Endothelial cell of umbilical vein (primary cell): ENCODE measurements at regions not wholly inside any gene's neighbourhood (a gene's known extent, or its start where the extent isn't known, plus 50 kb on each side); places are given as distances from the start of the nearest gene placed in this dataset.

Experiments
- BruUV-seq: library from RNA; stranded (reverse); fragments of 400-500 nt; replicated peaks from 2 replicates; lab custom pipeline; 2021; lab: Mats Ljungman, UMichigan
- CTCF ChIA-PET: fragments of 300-600, 350-600 bp; sonication (Branson Sonifier 250); formaldehyde crosslinking; loops from one replicate; lab custom pipeline; 2021; ENCODE audit warnings: antibody characterized with exemption, inconsistent platforms; lab: Charles Lee
- POLR2A ChIA-PET: fragments of 300-600, 350-600 bp; sonication (Branson Sonifier 250); formaldehyde crosslinking; loops from one replicate; lab custom pipeline; 2021; ENCODE audit warnings: antibody characterized with exemption, inconsistent platforms; lab: Charles Lee
- DNase-seq: peaks from one replicate; pipeline ENCODE4 v3.0.0-alpha.2; 2011; ENCODE audit warnings: low read depth, low spot score
- FAIRE-seq: peaks from 2 replicates; lab custom pipeline; 2011; peaks lifted over from hg19 to GRCh38; lab: Jason Lieb, UNC
- H2AFZ ChIP-seq: 2 replicates; pipeline ENCODE4 v1.6.0; 2012; ENCODE audit warnings: low read depth, low read length, control low read depth, inconsistent platforms
- H3K27ac ChIP-seq: 2 replicates; pipeline ENCODE4 v1.5.1; 2011; ENCODE audit warnings: low read depth, mild to moderate bottlenecking, control low read depth, low read length, moderate library complexity; ENCODE audit not compliant: insufficient read depth
- H3K27me3 ChIP-seq, 2 experiments: 2 replicates each; pipeline versions ENCODE4 v1.6.0 to v1.6.1; 2011; ENCODE audit warnings: low read length in 2 of 2, mixed read lengths in 1 of 2; ENCODE audit not compliant: control insufficient read depth in 2 of 2, insufficient read depth in 2 of 2
- H3K36me3 ChIP-seq, 2 experiments: 2 replicates in 1 of 2; 3 replicates in 1 of 2; pipeline ENCODE4 v1.5.1; 2011; ENCODE audit warnings: low read length in 2 of 2, mild to moderate bottlenecking in 1 of 2, moderate library complexity in 1 of 2; ENCODE audit not compliant: control insufficient read depth in 2 of 2, insufficient read depth in 2 of 2; ENCODE audit errors: extremely low read depth in 1 of 2
- H3K4me1 ChIP-seq: 3 replicates; pipeline ENCODE4 v1.5.1; 2011; ENCODE audit warnings: mild to moderate bottlenecking, low read length; ENCODE audit not compliant: control insufficient read depth, insufficient read depth; ENCODE audit errors: extremely low read depth
- H3K4me2 ChIP-seq: 2 replicates; pipeline ENCODE4 v1.6.1; 2011; ENCODE audit warnings: low read length, control low read depth, mixed read lengths; ENCODE audit not compliant: insufficient read depth
- H3K4me3 ChIP-seq, 3 experiments: fragments of 200-600 bp in 1 of 3; sonication (generic), shearing (Covaris generic) in 1 of 3; replicated peaks in 1 of 3; 2 replicates each; pipeline ENCODE4 v1.5.1; 2011 to 2016; ENCODE audit warnings: control low read depth in 3 of 3, low read length in 3 of 3, mild to moderate bottlenecking in 2 of 3, inconsistent platforms in 1 of 3, low read depth in 1 of 3, moderate library complexity in 1 of 3; ENCODE audit not compliant: insufficient read depth in 1 of 3
- H3K79me2 ChIP-seq: 2 replicates; pipeline ENCODE4 v1.6.0; 2012; ENCODE audit warnings: low read length, inconsistent platforms; ENCODE audit not compliant: control insufficient read depth, insufficient read depth
- H3K9ac ChIP-seq: replicated peaks from 2 replicates; pipeline ENCODE3; 2011; ENCODE audit warnings: low read length, control low read depth; ENCODE audit not compliant: insufficient read depth; ENCODE audit errors: extremely low read depth
- H3K9me1 ChIP-seq: replicated peaks from 3 replicates; pipeline ENCODE4 v1.6.0; 2011; ENCODE audit warnings: mild to moderate bottlenecking, low read length; ENCODE audit not compliant: control insufficient read depth, insufficient read depth; ENCODE audit errors: extremely low read depth
- H3K9me3 ChIP-seq: replicated peaks from 2 replicates; pipeline ENCODE4 v1.5.1; 2012; ENCODE audit warnings: low read length, inconsistent platforms; ENCODE audit not compliant: control insufficient read depth, insufficient read depth
- H4K20me1 ChIP-seq: replicated peaks from 2 replicates; pipeline ENCODE3; 2011; ENCODE audit warnings: mild to moderate bottlenecking, low read length; ENCODE audit not compliant: control insufficient read depth, insufficient read depth; ENCODE audit errors: extremely low read depth
- EZH2 ChIP-seq: IDR thresholded peaks from 2 replicates; pipeline ENCODE4 v1.6.1; 2012; ENCODE audit warnings: borderline replicate concordance, low read depth, mild to moderate bottlenecking, moderate library complexity, low read length, inconsistent platforms; ENCODE audit not compliant: severe bottlenecking
- FOS ChIP-seq: IDR thresholded peaks from 2 replicates; pipeline ENCODE4 v1.6.1; 2011; ENCODE audit warnings: mild to moderate bottlenecking, low read length, moderate library complexity, borderline replicate concordance; ENCODE audit not compliant: insufficient read depth
- GATA2 ChIP-seq: IDR thresholded peaks from 2 replicates; pipeline ENCODE4 v1.7.0; 2011; ENCODE audit warnings: low read depth, mild to moderate bottlenecking, moderate library complexity, mixed read lengths, low read length; ENCODE audit not compliant: insufficient read length, insufficient read depth
- JUN ChIP-seq: IDR thresholded peaks from 2 replicates; pipeline ENCODE4 v1.6.1; 2011; ENCODE audit warnings: borderline replicate concordance, low read depth; ENCODE audit not compliant: insufficient read length, insufficient read depth
- MYC ChIP-seq: IDR thresholded peaks from one replicate; pipeline ENCODE4 v1.6.1; 2011; ENCODE audit warnings: mild to moderate bottlenecking, low read depth, low read length
- POLR2AphosphoS5 ChIP-seq: IDR thresholded peaks from 2 replicates; pipeline ENCODE4 v1.6.1; 2012; ENCODE audit warnings: low read depth, mild to moderate bottlenecking, control low read depth, low read length, moderate library complexity; ENCODE audit not compliant: insufficient read depth
- dilution Hi-C: fragments of 300-500 bp; cut with MboI; formaldehyde crosslinking; loops from one replicate; pipeline ENCODE4 v1.15.0; 2019; ENCODE audit warnings: low sequenced_read_pairs; ENCODE audit not compliant: extremely low pct_ligation_motif_present
- intact Hi-C: fragments of 100-400 bp; cut with micrococcal nuclease; formaldehyde crosslinking; loops from one replicate; pipeline ENCODE4 v1.10.0; 2022
- TF ChIP-seq, protein P1 (sequence below), 2 donors: IDR thresholded peaks; 1 replicate in 1 of 2; 2 replicates in 1 of 2; pipeline ENCODE4 v1.5.1; 2011; ENCODE audit warnings: low read length in 2 of 2, mild to moderate bottlenecking in 2 of 2, moderate library complexity in 2 of 2, control low read depth in 1 of 2, inconsistent platforms in 1 of 2, low read depth in 1 of 2; ENCODE audit not compliant: insufficient read depth in 1 of 2; ENCODE audit errors: extremely low read depth in 1 of 2
- TF ChIP-seq, protein P2 (sequence below): IDR thresholded peaks from 2 replicates; pipeline ENCODE4 v1.6.1; 2011; ENCODE audit not compliant: insufficient read depth, insufficient read length

GRCh38 chr9:90523958-90524357, 118.7 kb downstream of the DIRAS2 start:
- Histone ChIP-seq H3K9me3 (peaks cover 2% of the 10 kb centered on the region), H3K36me3 (no peaks in the 10 kb centered on the region), H3K4me1 (no peaks in the 10 kb centered on the region), H3K9me1 (no peaks in the 10 kb centered on the region), H3K9ac (no peak overlapping the region), H3K4me3 (no peak overlapping the region), H3K27ac (no peak overlapping the region), H3K79me2 (no peaks in the 10 kb centered on the region), H2AFZ (no peak overlapping the region), H3K27me3 (no peaks in the 10 kb centered on the region), H4K20me1 (no peaks in the 10 kb centered on the region), H3K4me2 (no peak overlapping the region)
- dilution Hi-C loops: no loop called here
- POLR2A ChIA-PET: no interaction called here
- CTCF ChIA-PET: no interaction called here
- FAIRE-seq: no peak
- intact Hi-C loops: no loop called here
- no peak for DNase-seq
- TF ChIP-seq POLR2AphosphoS5: no peak
- TF ChIP-seq, protein P1, sequence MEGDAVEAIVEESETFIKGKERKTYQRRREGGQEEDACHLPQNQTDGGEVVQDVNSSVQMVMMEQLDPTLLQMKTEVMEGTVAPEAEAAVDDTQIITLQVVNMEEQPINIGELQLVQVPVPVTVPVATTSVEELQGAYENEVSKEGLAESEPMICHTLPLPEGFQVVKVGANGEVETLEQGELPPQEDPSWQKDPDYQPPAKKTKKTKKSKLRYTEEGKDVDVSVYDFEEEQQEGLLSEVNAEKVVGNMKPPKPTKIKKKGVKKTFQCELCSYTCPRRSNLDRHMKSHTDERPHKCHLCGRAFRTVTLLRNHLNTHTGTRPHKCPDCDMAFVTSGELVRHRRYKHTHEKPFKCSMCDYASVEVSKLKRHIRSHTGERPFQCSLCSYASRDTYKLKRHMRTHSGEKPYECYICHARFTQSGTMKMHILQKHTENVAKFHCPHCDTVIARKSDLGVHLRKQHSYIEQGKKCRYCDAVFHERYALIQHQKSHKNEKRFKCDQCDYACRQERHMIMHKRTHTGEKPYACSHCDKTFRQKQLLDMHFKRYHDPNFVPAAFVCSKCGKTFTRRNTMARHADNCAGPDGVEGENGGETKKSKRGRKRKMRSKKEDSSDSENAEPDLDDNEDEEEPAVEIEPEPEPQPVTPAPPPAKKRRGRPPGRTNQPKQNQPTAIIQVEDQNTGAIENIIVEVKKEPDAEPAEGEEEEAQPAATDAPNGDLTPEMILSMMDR (IDR thresholded peaks at IDR 0.05; ENCODE audit: extremely low read depth in 1 of 2, insufficient read depth in 1 of 2, low read depth in 1 of 2, low read length in 2 of 2): no peak
- TF ChIP-seq FOS: no peak
- no TSS peak for BruUV-seq

DNA sequence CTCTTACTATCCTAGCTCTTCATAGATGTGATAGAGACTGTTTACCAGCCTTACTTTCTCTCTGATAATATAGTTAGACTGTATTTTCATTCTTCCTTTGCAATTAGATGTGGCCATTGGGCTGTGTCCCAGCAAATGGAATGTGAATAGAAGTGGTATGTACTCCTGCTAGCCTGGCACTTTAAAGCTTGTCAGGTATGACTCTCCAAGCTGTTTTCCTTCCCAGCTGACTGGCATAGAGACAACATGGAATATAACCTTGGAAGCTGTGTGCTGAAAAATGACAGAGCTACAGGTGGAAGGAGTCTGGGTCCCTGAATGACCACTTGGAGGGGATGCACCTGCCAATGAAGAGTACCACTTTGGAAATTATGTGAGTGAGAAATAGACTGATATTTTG, 116.2 kb downstream of the DIRAS2 start:
- Histone ChIP-seq H4K20me1 (no peaks in the 10 kb centered on the region), H2AFZ (no peak overlapping the region), H3K9me1 (no peaks in the 10 kb centered on the region), H3K4me1 (no peaks in the 10 kb centered on the region), H3K9me3 (peaks cover 2% of the 10 kb centered on the region), H3K79me2 (no peaks in the 10 kb centered on the region), H3K4me2 (no peak overlapping the region), H3K4me3 (no peak overlapping the region), H3K9ac (no peak overlapping the region), H3K36me3 (no peaks in the 10 kb centered on the region), H3K27ac (no peak overlapping the region), H3K27me3 (no peaks in the 10 kb centered on the region)
- no TSS peak for BruUV-seq
- no peak for FAIRE-seq
- DNase-seq: no peak
- ChIA-PET CTCF (no interaction called here), POLR2A (no interaction called here)
- TF ChIP-seq, protein P1 (IDR thresholded peaks at IDR 0.05; ENCODE audit: extremely low read depth in 1 of 2, insufficient read depth in 1 of 2, low read depth in 1 of 2, low read length in 2 of 2): no peak
- TF ChIP-seq POLR2AphosphoS5 (no peak), EZH2 (no peak), MYC (no peak), FOS (no peak), JUN (no peak), GATA2 (no peak)
- TF ChIP-seq, protein P2, sequence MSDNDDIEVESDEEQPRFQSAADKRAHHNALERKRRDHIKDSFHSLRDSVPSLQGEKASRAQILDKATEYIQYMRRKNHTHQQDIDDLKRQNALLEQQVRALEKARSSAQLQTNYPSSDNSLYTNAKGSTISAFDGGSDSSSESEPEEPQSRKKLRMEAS: no peak
- dilution Hi-C loops (no loop called here), intact Hi-C loops (no loop called here)
